Vagina (tissue), 2 donors: ENCODE measurements at regions not wholly inside any gene's neighbourhood (a gene's known extent, or its start where the extent isn't known, plus 50 kb on each side); places are given as distances from the start of the nearest gene placed in this dataset.

Experiments used
- DNase-seq, 2 donors: peaks; one replicate each; pipeline ENCODE4 v3.0.0-alpha.2; 2017; ENCODE audit errors: extremely low spot score in 2 of 2
- H3K27ac ChIP-seq: fragments of 200-600 bp; sonication (generic); one replicate; pipeline ENCODE4 v1.5.1; 2019
- H3K27me3 ChIP-seq: fragments of 200-600 bp; sonication (generic); one replicate; pipeline ENCODE4 v1.5.1; 2019
- H3K36me3 ChIP-seq, 2 donors: fragments of 200-600 bp; sonication (generic); one replicate each; pipeline ENCODE4 v1.5.1; 2017 to 2019
- H3K4me1 ChIP-seq: fragments of 200-600 bp; sonication (generic); one replicate; pipeline ENCODE4 v1.5.1; 2019
- H3K4me3 ChIP-seq, 2 donors: fragments of 200-600 bp; sonication (generic); 1 replicate in 1 of 2; 2 replicates in 1 of 2; pipeline ENCODE4 v1.5.1; 2016 to 2019
- H3K9me3 ChIP-seq: fragments of 200-600 bp; sonication (generic); one replicate; pipeline ENCODE4 v1.5.1; 2019
- POLR2A ChIP-seq, 2 donors: fragments of 450-650 bp; IDR thresholded peaks; one replicate each; pipeline ENCODE4 v1.6.1; 2017; ENCODE audit warnings: antibody characterized with exemption in 2 of 2, mild to moderate bottlenecking in 2 of 2, moderate library complexity in 2 of 2
- POLR2AphosphoS5 ChIP-seq, 2 donors: sonication (generic); formaldehyde crosslinking; IDR thresholded peaks; one replicate each; pipeline ENCODE4 v1.9.0; 2017; ENCODE audit warnings: antibody characterized with exemption in 2 of 2, mild to moderate bottlenecking in 2 of 2, low read depth in 1 of 2; ENCODE audit not compliant: insufficient read depth in 1 of 2
- intact Hi-C: fragments of 100-400 bp; cut with DNase I; formaldehyde crosslinking; loops from one replicate; pipeline ENCODE4 v1.15.1; 2023
- TF ChIP-seq, protein P1 (sequence below), 3 experiments: fragments of 450-650 bp in 2 of 3; fragments of 200-600 bp in 1 of 3; sonication (generic) in 1 of 3; IDR thresholded peaks; one replicate each; pipeline ENCODE4 v1.5.1; 2017 to 2019; ENCODE audit warnings: antibody characterized with exemption in 3 of 3, mild to moderate bottlenecking in 2 of 3, moderate library complexity in 2 of 3

DNA sequence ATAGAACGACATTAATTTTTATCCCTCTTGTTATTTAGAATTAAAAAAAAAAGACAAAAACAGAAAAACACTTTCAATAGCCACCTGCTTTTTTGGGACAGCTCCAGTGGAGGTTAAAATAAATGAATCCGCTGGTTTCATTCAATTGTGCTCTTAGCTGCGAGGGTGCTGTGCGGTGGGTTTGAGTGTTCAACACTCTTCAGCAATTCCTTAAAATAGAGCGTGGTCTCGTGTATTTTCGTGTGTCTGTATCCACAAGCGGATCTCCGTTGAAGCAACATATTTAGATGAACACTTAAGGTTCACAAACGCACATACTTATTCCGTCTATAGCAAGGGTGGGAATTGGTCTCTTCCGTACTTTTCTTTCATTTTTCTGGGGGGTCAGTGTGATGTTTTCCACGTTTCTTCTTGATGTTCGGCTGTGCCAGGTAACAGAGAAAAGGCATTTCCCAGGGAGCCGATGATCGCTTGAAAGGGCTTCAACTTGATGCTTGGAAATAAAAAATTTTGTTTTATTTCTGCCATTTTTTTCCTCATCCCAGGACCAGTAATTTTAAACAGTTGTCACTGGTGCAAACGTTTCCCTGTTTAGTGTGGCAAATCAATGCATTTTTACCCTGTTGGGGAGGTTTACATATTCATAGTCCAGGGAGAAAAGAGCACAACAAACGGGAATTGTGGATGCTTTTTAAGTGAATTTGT, 297.9 kb downstream of the IRF8 start:
- H3K9me3 ChIP-seq, result no peaks in the 10 kb centered on the region
- no peak overlapping the region for H3K4me3 ChIP-seq
- no peak overlapping the region for H3K27ac ChIP-seq
- intact Hi-C loops, result no loop called here
- TF ChIP-seq POLR2A (IDR thresholded peaks at IDR 0.05) (no peak), POLR2AphosphoS5 (IDR thresholded peaks at IDR 0.05; ENCODE audit: insufficient read depth in 1 of 2, low read depth in 1 of 2) (no peak)
- TF ChIP-seq, protein P1, sequence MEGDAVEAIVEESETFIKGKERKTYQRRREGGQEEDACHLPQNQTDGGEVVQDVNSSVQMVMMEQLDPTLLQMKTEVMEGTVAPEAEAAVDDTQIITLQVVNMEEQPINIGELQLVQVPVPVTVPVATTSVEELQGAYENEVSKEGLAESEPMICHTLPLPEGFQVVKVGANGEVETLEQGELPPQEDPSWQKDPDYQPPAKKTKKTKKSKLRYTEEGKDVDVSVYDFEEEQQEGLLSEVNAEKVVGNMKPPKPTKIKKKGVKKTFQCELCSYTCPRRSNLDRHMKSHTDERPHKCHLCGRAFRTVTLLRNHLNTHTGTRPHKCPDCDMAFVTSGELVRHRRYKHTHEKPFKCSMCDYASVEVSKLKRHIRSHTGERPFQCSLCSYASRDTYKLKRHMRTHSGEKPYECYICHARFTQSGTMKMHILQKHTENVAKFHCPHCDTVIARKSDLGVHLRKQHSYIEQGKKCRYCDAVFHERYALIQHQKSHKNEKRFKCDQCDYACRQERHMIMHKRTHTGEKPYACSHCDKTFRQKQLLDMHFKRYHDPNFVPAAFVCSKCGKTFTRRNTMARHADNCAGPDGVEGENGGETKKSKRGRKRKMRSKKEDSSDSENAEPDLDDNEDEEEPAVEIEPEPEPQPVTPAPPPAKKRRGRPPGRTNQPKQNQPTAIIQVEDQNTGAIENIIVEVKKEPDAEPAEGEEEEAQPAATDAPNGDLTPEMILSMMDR (IDR thresholded peaks at IDR 0.05), result no peak
- no peaks in the 10 kb centered on the region for H3K4me1 ChIP-seq
- DNase-seq, result no peak
- no peaks in the 10 kb centered on the region for H3K36me3 ChIP-seq
- H3K27me3 ChIP-seq, result no peaks in the 10 kb centered on the region

- TF ChIP-seq, protein P1 (IDR thresholded peaks at IDR 0.05), result no peak
- TF ChIP-seq POLR2AphosphoS5 (IDR thresholded peaks at IDR 0.05; ENCODE audit: insufficient read depth in 1 of 2, low read depth in 1 of 2) (no peak), POLR2A (IDR thresholded peaks at IDR 0.05) (no peak)
- no peak for DNase-seq
- H3K36me3 ChIP-seq, result no peaks in the 10 kb centered on the region
- H3K9me3 ChIP-seq, result no peaks in the 10 kb centered on the region
- intact Hi-C loops, result no loop called here
- H3K27ac ChIP-seq, result no peak overlapping the region
- H3K4me3 ChIP-seq, result no peak overlapping the region
- H3K4me1 ChIP-seq, result no peaks in the 10 kb centered on the region
- no peaks in the 10 kb centered on the region for H3K27me3 ChIP-seq
Observed at GRCh38 chr16:86198206-86199118, 299.5 kb downstream of the IRF8 start.

- no peaks in the 10 kb centered on the region for H3K4me1 ChIP-seq
- no peak for DNase-seq
- no peak overlapping the region for H3K27ac ChIP-seq
- intact Hi-C loops, result no loop called here
- TF ChIP-seq POLR2AphosphoS5 (IDR thresholded peaks at IDR 0.05; ENCODE audit: insufficient read depth in 1 of 2, low read depth in 1 of 2), result no peak
- TF ChIP-seq POLR2A (IDR thresholded peaks at IDR 0.05), result no peak
- TF ChIP-seq, protein P1 (IDR thresholded peaks at IDR 0.05), result no peak
- H3K36me3 ChIP-seq, result no peaks in the 10 kb centered on the region
- H3K9me3 ChIP-seq, result no peaks in the 10 kb centered on the region
- no peaks in the 10 kb centered on the region for H3K27me3 ChIP-seq
- no peak overlapping the region for H3K4me3 ChIP-seq
Observed at GRCh38 chr16:86199182-86199581, 300.2 kb downstream of the IRF8 start.

- no peaks in the 10 kb centered on the region for H3K36me3 ChIP-seq
- no peaks in the 10 kb centered on the region for H3K27me3 ChIP-seq
- DNase-seq, result no peak
- TF ChIP-seq POLR2A (IDR thresholded peaks at IDR 0.05) (no peak), POLR2AphosphoS5 (IDR thresholded peaks at IDR 0.05; ENCODE audit: insufficient read depth in 1 of 2, low read depth in 1 of 2) (no peak)
- TF ChIP-seq, protein P1 (IDR thresholded peaks at IDR 0.05), result no peak
- H3K27ac ChIP-seq, result no peak overlapping the region
- intact Hi-C loops, result no loop called here
- no peaks in the 10 kb centered on the region for H3K9me3 ChIP-seq
- H3K4me3 ChIP-seq, result no peak overlapping the region
- no peaks in the 10 kb centered on the region for H3K4me1 ChIP-seq
Observed at GRCh38 chr16:86199871-86200695, 301.1 kb downstream of the IRF8 start.
